Ovary (tissue), 3 donors: ENCODE measurements at regions not wholly inside any gene's neighbourhood (a gene's known extent, or its start where the extent isn't known, plus 50 kb on each side); places are given as distances from the start of the nearest gene placed in this dataset.

ENCODE experiments used
- POLR2A ChIP-seq: fragments of 450-650 bp; IDR thresholded peaks from one replicate; pipeline ENCODE4 v1.6.1; 2017; ENCODE audit warnings: antibody characterized with exemption, mild to moderate bottlenecking, moderate library complexity
- TF ChIP-seq, protein P1 (sequence below), 3 donors: fragments of 450-650 bp in 2 of 3; fragments of 200-600 bp in 1 of 3; IDR thresholded peaks; one replicate each; pipeline versions ENCODE4 v1.5.1 to v1.8.0; 2016 to 2022; ENCODE audit warnings: antibody characterized with exemption in 3 of 3, mild to moderate bottlenecking in 1 of 3
- donor health status: DM: no; HTN: no; CAD: no.

DNA sequence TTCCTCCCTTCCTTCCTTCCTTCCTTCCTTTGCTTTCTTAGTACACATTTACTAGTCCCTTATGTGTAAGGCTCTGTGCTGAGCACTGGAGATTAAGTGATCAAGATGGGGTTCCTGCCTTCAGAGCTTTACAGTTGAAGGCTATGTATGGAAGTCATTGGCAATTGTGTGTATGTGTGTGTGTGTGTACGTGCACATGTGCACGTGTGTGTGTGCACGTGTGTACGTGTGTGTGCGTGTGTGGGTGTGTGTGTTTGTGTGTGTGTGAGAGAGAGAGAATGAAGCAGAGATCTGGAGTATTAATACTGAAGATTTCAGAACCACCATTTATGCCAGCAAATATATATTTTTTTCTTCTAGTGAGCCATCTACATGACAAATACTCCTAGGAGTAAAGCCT is 184.9 kb upstream of the NFIB start:
- TF ChIP-seq, protein P1, sequence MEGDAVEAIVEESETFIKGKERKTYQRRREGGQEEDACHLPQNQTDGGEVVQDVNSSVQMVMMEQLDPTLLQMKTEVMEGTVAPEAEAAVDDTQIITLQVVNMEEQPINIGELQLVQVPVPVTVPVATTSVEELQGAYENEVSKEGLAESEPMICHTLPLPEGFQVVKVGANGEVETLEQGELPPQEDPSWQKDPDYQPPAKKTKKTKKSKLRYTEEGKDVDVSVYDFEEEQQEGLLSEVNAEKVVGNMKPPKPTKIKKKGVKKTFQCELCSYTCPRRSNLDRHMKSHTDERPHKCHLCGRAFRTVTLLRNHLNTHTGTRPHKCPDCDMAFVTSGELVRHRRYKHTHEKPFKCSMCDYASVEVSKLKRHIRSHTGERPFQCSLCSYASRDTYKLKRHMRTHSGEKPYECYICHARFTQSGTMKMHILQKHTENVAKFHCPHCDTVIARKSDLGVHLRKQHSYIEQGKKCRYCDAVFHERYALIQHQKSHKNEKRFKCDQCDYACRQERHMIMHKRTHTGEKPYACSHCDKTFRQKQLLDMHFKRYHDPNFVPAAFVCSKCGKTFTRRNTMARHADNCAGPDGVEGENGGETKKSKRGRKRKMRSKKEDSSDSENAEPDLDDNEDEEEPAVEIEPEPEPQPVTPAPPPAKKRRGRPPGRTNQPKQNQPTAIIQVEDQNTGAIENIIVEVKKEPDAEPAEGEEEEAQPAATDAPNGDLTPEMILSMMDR (IDR thresholded peaks at IDR 0.05), result no peak
- no peak for TF ChIP-seq POLR2A
